Breast epithelium (tissue), 3 donors: ENCODE measurements at regions not wholly inside any gene's neighbourhood (a gene's known extent, or its start where the extent isn't known, plus 50 kb on each side); places are given as distances from the start of the nearest gene placed in this dataset.

Source experiments
- CTCF ChIP-seq, 3 donors: fragments of 450-650 bp; IDR thresholded peaks; one replicate each; pipeline ENCODE4 v1.5.1; 2016 to 2017; ENCODE audit warnings: antibody characterized with exemption in 3 of 3, mild to moderate bottlenecking in 3 of 3, moderate library complexity in 3 of 3
- POLR2A ChIP-seq: fragments of 450-650 bp; IDR thresholded peaks from one replicate; pipeline ENCODE4 v1.6.1; 2016; ENCODE audit warnings: antibody characterized with exemption, mild to moderate bottlenecking, moderate library complexity
- POLR2AphosphoS5 ChIP-seq, 3 donors: sonication (generic); formaldehyde crosslinking; IDR thresholded peaks; one replicate each; pipeline ENCODE4 v1.6.1; 2017; ENCODE audit warnings: antibody characterized with exemption in 3 of 3

GRCh38 chr5:154652746-154653417 lies 102.3 kb upstream of the LARP1 start:
- no peak for TF ChIP-seq CTCF (IDR thresholded peaks at IDR 0.05)
- TF ChIP-seq POLR2AphosphoS5 (IDR thresholded peaks at IDR 0.05) = no peak
- no peak for TF ChIP-seq POLR2A
